OCI-LY1 (cell line): ENCODE measurements at regions not wholly inside any gene's neighbourhood (a gene's known extent, or its start where the extent isn't known, plus 50 kb on each side); places are given as distances from the start of the nearest gene placed in this dataset.

ENCODE experiments used
- H2AFZ ChIP-seq: fragments of 200-600 bp; sonication (generic), shearing (Covaris generic); 2 replicates; pipeline ENCODE4 v1.6.0; 2014; ENCODE audit warnings: antibody characterized with exemption, mild to moderate bottlenecking, low read length
- H3F3A ChIP-seq: fragments of 200-600 bp; sonication (generic), shearing (Covaris generic); 2 replicates; pipeline ENCODE4 v1.6.0; 2014; ENCODE audit warnings: mild to moderate bottlenecking, antibody characterized with exemption, low read length, moderate library complexity; ENCODE audit not compliant: insufficient read depth
- H3K27ac ChIP-seq: fragments of 200-600 bp; sonication (generic); 2 replicates; pipeline ENCODE4 v1.5.1; 2014; ENCODE audit warnings: low read length, mixed run types, mild to moderate bottlenecking, low read depth; ENCODE audit not compliant: poor library complexity, severe bottlenecking
- H3K27me3 ChIP-seq: fragments of 200-600 bp; sonication (generic); 2 replicates; pipeline ENCODE4 v1.6.0; 2014; ENCODE audit warnings: antibody characterized with exemption, mild to moderate bottlenecking, low read length, moderate library complexity; ENCODE audit not compliant: insufficient read depth
- H3K36me3 ChIP-seq: fragments of 200-600 bp; sonication (generic); 2 replicates; pipeline ENCODE4 v1.6.1; 2014; ENCODE audit warnings: mild to moderate bottlenecking, antibody characterized with exemption, low read length, moderate library complexity, mixed read lengths; ENCODE audit not compliant: insufficient read depth
- H3K4me1 ChIP-seq: fragments of 200-600 bp; sonication (generic); 2 replicates; pipeline ENCODE4 v1.5.1; 2014; ENCODE audit warnings: mild to moderate bottlenecking, low read length, moderate library complexity; ENCODE audit not compliant: insufficient read depth, severe bottlenecking
- H3K4me2 ChIP-seq: fragments of 200-600 bp; sonication (generic), shearing (Covaris generic); 2 replicates; pipeline ENCODE4 v1.6.1; 2014; ENCODE audit warnings: low read length
- H3K4me3 ChIP-seq: fragments of 200-600 bp; sonication (generic); 2 replicates; pipeline ENCODE4 v1.5.1; 2014; ENCODE audit warnings: low read length, low read depth, mild to moderate bottlenecking, mixed read lengths; ENCODE audit not compliant: poor library complexity, severe bottlenecking
- H3K79me2 ChIP-seq: fragments of 200-600 bp; shearing (Covaris generic); 2 replicates; pipeline ENCODE4 v1.6.1; 2016; ENCODE audit warnings: mixed run types, low read length, mixed read lengths; ENCODE audit not compliant: insufficient read depth
- H3K9ac ChIP-seq: fragments of 200-600 bp; sonication (generic), shearing (Covaris generic); 2 replicates; pipeline ENCODE4 v1.6.1; 2014; ENCODE audit warnings: mild to moderate bottlenecking, low read length, mixed read lengths
- H3K9me2 ChIP-seq: fragments of 200-600 bp; sonication (generic), shearing (Covaris generic); 2 replicates; pipeline ENCODE4 v1.6.1; 2014; ENCODE audit warnings: low read depth, mild to moderate bottlenecking, low read length, mixed read lengths
- H3K9me3 ChIP-seq: fragments of 200-600 bp; shearing (Covaris generic); 2 replicates; pipeline ENCODE4 v1.6.1; 2014; ENCODE audit warnings: low read length, mixed read lengths
- H4K20me1 ChIP-seq: fragments of 200-600 bp; sonication (generic), shearing (Covaris generic); 2 replicates; pipeline ENCODE4 v1.6.0; 2016; ENCODE audit warnings: mild to moderate bottlenecking, low read length; ENCODE audit not compliant: insufficient read depth
- CTCF ChIP-seq: fragments of 200-600 bp; sonication (generic), shearing (Covaris generic); IDR thresholded peaks from 2 replicates; pipeline ENCODE4 v1.5.1; 2017; ENCODE audit warnings: mild to moderate bottlenecking, antibody characterized with exemption, low read length, moderate library complexity, mixed read lengths
- EZH2 ChIP-seq: fragments of 200-600 bp; sonication (generic), shearing (Covaris generic); IDR thresholded peaks from 2 replicates; pipeline ENCODE4 v1.8.0; 2017; ENCODE audit warnings: borderline replicate concordance, mixed run types, mild to moderate bottlenecking, antibody characterized with exemption, low read length, moderate library complexity, mixed read lengths

- Histone ChIP-seq H3K79me2 (no peaks in the 10 kb centered on the region), H3K36me3 (no peaks in the 10 kb centered on the region), H3F3A (no peaks in the 10 kb centered on the region), H3K4me2 (no peak overlapping the region), H3K9ac (no peak overlapping the region), H4K20me1 (no peaks in the 10 kb centered on the region), H3K4me1 (no peaks in the 10 kb centered on the region), H3K9me2 (no peaks in the 10 kb centered on the region), H3K4me3 (no peak overlapping the region), H3K27me3 (no peaks in the 10 kb centered on the region), H3K9me3 (no peaks in the 10 kb centered on the region), H2AFZ (no peak overlapping the region), H3K27ac (no peak overlapping the region)
- TF ChIP-seq EZH2, result no peak
- TF ChIP-seq CTCF, result no peak
Observed at GRCh38 chr18:73829146-73829545, 318.5 kb downstream of the FBXO15 start.

- Histone ChIP-seq H3K4me2 (no peak overlapping the region), H3K79me2 (no peaks in the 10 kb centered on the region), H4K20me1 (no peaks in the 10 kb centered on the region), H3K4me1 (no peaks in the 10 kb centered on the region), H3K27ac (no peak overlapping the region), H3K36me3 (no peaks in the 10 kb centered on the region), H3F3A (no peaks in the 10 kb centered on the region), H3K9me2 (no peaks in the 10 kb centered on the region), H3K9ac (no peak overlapping the region), H3K9me3 (no peaks in the 10 kb centered on the region), H2AFZ (no peak overlapping the region), H3K4me3 (no peak overlapping the region), H3K27me3 (no peaks in the 10 kb centered on the region)
- TF ChIP-seq EZH2 (no peak), CTCF (no peak)
Observed at GRCh38 chr18:73827801-73828200, 319.8 kb downstream of the FBXO15 start.

GRCh38 chr18:73826098-73826497, 321.5 kb downstream of the FBXO15 start:
- Histone ChIP-seq H3K4me2 (no peak overlapping the region), H3K4me1 (no peaks in the 10 kb centered on the region), H3K79me2 (no peaks in the 10 kb centered on the region), H3K4me3 (no peak overlapping the region), H3K27ac (no peak overlapping the region), H3F3A (no peaks in the 10 kb centered on the region), H3K27me3 (no peaks in the 10 kb centered on the region), H3K9me2 (no peaks in the 10 kb centered on the region), H3K36me3 (no peaks in the 10 kb centered on the region), H3K9ac (no peak overlapping the region), H4K20me1 (no peaks in the 10 kb centered on the region), H3K9me3 (no peaks in the 10 kb centered on the region), H2AFZ (no peak overlapping the region)
- TF ChIP-seq CTCF (no peak), EZH2 (no peak)
